K562 (cell line): ENCODE measurements at regions not wholly inside any gene's neighbourhood (a gene's known extent, or its start where the extent isn't known, plus 50 kb on each side); places are given as distances from the start of the nearest gene placed in this dataset.

Experiments
- HCFC1 ChIP-seq: IDR thresholded peaks from 2 replicates; pipeline ENCODE4 v1.6.1; 2012; ENCODE audit warnings: low read depth, low read length, improper control_type of control experiment
- REST ChIP-seq, 2 experiments: fragments of 450-650 bp; formaldehyde crosslinking in 1 of 2; IDR thresholded peaks; 2 replicates each; pipeline versions ENCODE4 v1.4.0 to v1.6.1; 2014 to 2020; ENCODE audit warnings: mild to moderate bottlenecking in 2 of 2, borderline replicate concordance in 1 of 2, low read depth in 1 of 2
- UBTF ChIP-seq, 2 experiments: IDR thresholded peaks; 2 replicates each; pipeline ENCODE4 v1.6.1; 2012; ENCODE audit warnings: improper control_type of control experiment in 2 of 2, low read depth in 2 of 2, low read length in 2 of 2, borderline replicate concordance in 1 of 2
- ZBTB9 ChIP-seq: fragments of 450-650 bp; formaldehyde crosslinking; IDR thresholded peaks from 2 replicates; pipeline ENCODE4 v1.4.0; 2020; ENCODE audit warnings: mild to moderate bottlenecking, moderate library complexity
- ZNF316 ChIP-seq: fragments of 450-650 bp; IDR thresholded peaks from 2 replicates; pipeline ENCODE4 v1.6.1; 2016
- TF ChIP-seq, protein P1 (sequence below): fragments of 450-650 bp; IDR thresholded peaks from 2 replicates; pipeline ENCODE4 v1.6.1; 2017; ENCODE audit warnings: antibody characterized with exemption

DNA sequence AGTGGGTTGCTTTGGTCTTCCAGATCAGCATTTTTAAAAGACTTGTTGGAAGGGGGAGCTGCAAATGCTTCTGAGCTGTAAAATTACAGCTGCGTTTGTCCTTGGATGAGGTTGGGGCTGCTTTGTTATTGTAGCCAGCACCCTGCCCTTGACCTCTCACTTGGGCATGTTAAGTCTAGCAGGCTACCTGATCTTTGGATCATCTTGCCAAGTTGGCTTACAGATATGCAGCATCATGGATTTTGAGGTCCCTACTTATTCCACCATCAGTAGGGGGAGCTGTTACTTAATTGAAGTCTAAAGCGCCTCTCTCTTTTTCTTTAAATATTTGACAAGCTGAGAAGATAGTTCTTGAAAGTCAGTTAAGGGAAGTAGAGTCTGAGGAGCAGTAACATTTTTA is 793.0 kb downstream of the MCTP2 start (continued):
- TF ChIP-seq, protein P1, sequence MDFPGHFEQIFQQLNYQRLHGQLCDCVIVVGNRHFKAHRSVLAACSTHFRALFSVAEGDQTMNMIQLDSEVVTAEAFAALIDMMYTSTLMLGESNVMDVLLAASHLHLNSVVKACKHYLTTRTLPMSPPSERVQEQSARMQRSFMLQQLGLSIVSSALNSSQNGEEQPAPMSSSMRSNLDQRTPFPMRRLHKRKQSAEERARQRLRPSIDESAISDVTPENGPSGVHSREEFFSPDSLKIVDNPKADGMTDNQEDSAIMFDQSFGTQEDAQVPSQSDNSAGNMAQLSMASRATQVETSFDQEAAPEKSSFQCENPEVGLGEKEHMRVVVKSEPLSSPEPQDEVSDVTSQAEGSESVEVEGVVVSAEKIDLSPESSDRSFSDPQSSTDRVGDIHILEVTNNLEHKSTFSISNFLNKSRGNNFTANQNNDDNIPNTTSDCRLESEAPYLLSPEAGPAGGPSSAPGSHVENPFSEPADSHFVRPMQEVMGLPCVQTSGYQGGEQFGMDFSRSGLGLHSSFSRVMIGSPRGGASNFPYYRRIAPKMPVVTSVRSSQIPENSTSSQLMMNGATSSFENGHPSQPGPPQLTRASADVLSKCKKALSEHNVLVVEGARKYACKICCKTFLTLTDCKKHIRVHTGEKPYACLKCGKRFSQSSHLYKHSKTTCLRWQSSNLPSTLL = no peak
- no peak for TF ChIP-seq ZBTB9 (CRISPR knock-in tag)
- peak; percentile 53 for TF ChIP-seq ZNF316
- no peak for TF ChIP-seq UBTF (IDR thresholded peaks at IDR 0.05; ENCODE audit: borderline replicate concordance in 1 of 2, low read depth in 2 of 2, low read length in 2 of 2)
- peak; percentile 13; the same call in 1 of the 2 replicates for TF ChIP-seq REST (IDR thresholded peaks at IDR 0.05; ENCODE audit: borderline replicate concordance)
- no peak for TF ChIP-seq REST (CRISPR knock-in tag; IDR thresholded peaks at IDR 0.05; ENCODE audit: low read depth)
- TF ChIP-seq HCFC1 = no peak
